ENCODE measurements at regions not wholly inside any gene's neighbourhood (a gene's known extent, or its start where the extent isn't known, plus 50 kb on each side); places are given as distances from the start of the nearest gene placed in this dataset.

GRCh38 chr7:155215576-155216325 lies 81.9 kb upstream of the INSIG1 start:
- intact Hi-C loops (cut with DNase I): no loop called here
- TF ChIP-seq POLR2AphosphoS5 (IDR thresholded peaks at IDR 0.05): no peak
- no peak for TF ChIP-seq CTCF (IDR thresholded peaks at IDR 0.05)
- no peak for TF ChIP-seq EP300 (IDR thresholded peaks at IDR 0.05)
- TF ChIP-seq POLR2A (IDR thresholded peaks at IDR 0.05): no peak
- peaks cover 0 to 10% (median 9%) of the 10 kb centered on the region in 4 donors for H3K4me1 ChIP-seq
- H3K4me3 ChIP-seq: no peak overlapping the region
- no peaks in the 10 kb centered on the region for H3K36me3 ChIP-seq
- DNase-seq: no peak
- H3K27ac ChIP-seq: no peak overlapping the region
- H3K9me3 ChIP-seq: no peaks in the 10 kb centered on the region
- H3K27me3 ChIP-seq: peaks cover 6 to 57% (median 20%) of the 10 kb centered on the region in 3 donors
- 67 to 82% methylated on average over 7 of the region's 7 CpGs for WGBS, 2 donors

- Histone ChIP-seq H3K4me1 (peaks cover 0 to 10% (median 9%) of the 10 kb centered on the region in 4 donors), H3K27me3 (peaks cover 6 to 56% (median 20%) of the 10 kb centered on the region in 3 donors), H3K36me3 (no peaks in the 10 kb centered on the region), H3K27ac (no peak overlapping the region), H3K9me3 (no peaks in the 10 kb centered on the region), H3K4me3 (no peak overlapping the region)
- peak; percentile 20 for DNase-seq
- intact Hi-C loops (cut with DNase I): no loop called here
- TF ChIP-seq POLR2A (IDR thresholded peaks at IDR 0.05) (no peak), POLR2AphosphoS5 (IDR thresholded peaks at IDR 0.05) (no peak), EP300 (IDR thresholded peaks at IDR 0.05) (no peak), CTCF (IDR thresholded peaks at IDR 0.05) (no peak)
- WGBS, 2 donors: 76 to 86% methylated on average over 8 of the region's 8 CpGs
These were observed 81.0 kb upstream of the INSIG1 start for GRCh38 chr7:155216475-155217272.

- DNase-seq: peak; percentile 9
- no peak for TF ChIP-seq EP300 (IDR thresholded peaks at IDR 0.05)
- TF ChIP-seq POLR2A (IDR thresholded peaks at IDR 0.05): no peak
- TF ChIP-seq CTCF (IDR thresholded peaks at IDR 0.05): no peak
- no peak for TF ChIP-seq POLR2AphosphoS5 (IDR thresholded peaks at IDR 0.05)
- intact Hi-C loops (cut with DNase I): no loop called here
- no peaks in the 10 kb centered on the region for H3K9me3 ChIP-seq
- H3K27me3 ChIP-seq: peaks cover 6 to 52% (median 20%) of the 10 kb centered on the region in 3 donors
- H3K4me3 ChIP-seq: no peak overlapping the region
- H3K4me1 ChIP-seq: peaks cover 0 to 10% (median 9%) of the 10 kb centered on the region in 4 donors
- H3K27ac ChIP-seq: no peak overlapping the region
- no peaks in the 10 kb centered on the region for H3K36me3 ChIP-seq
- 70 to 80% methylated on average over 2 of the region's 2 CpGs for WGBS, 2 donors
These were observed 80.0 kb upstream of the INSIG1 start for GRCh38 chr7:155217634-155218033.

GRCh38 chr7:155218276-155219153 lies 79.2 kb upstream of the INSIG1 start:
- Histone ChIP-seq H3K27ac (no peak overlapping the region), H3K4me3 (no peak overlapping the region), H3K36me3 (no peaks in the 10 kb centered on the region), H3K4me1 (peaks cover 0 to 10% (median 9%) of the 10 kb centered on the region in 4 donors), H3K27me3 (peaks cover 6 to 48% (median 20%) of the 10 kb centered on the region in 3 donors), H3K9me3 (no peaks in the 10 kb centered on the region)
- intact Hi-C loops (cut with DNase I): no loop called here
- WGBS, 2 donors: 79 to 86% methylated on average over 20 of the region's 20 CpGs
- TF ChIP-seq EP300 (IDR thresholded peaks at IDR 0.05): no peak
- TF ChIP-seq POLR2AphosphoS5 (IDR thresholded peaks at IDR 0.05): no peak
- no peak for TF ChIP-seq CTCF (IDR thresholded peaks at IDR 0.05)
- no peak for TF ChIP-seq POLR2A (IDR thresholded peaks at IDR 0.05)
- DNase-seq: peak; percentile 44

Measured in sigmoid colon (tissue), 6 donors.